GM18858 (cell line): ENCODE measurements at regions not wholly inside any gene's neighbourhood (a gene's known extent, or its start where the extent isn't known, plus 50 kb on each side); places are given as distances from the start of the nearest gene placed in this dataset.

ENCODE experiments used
- ATAC-seq: cut with Tn5 transposase; IDR thresholded peaks from one replicate; pipeline ENCODE4 v1.9.1; 2021; ENCODE audit not compliant: unreplicated experiment

- no peak for ATAC-seq
Observed at GRCh38 chr2:33766175-33766574, 167.1 kb upstream of the FAM98A start.

GRCh38 chr2:33765122-33765521, 166.0 kb upstream of the FAM98A start:
- no peak for ATAC-seq

- ATAC-seq: no peak
Observed at GRCh38 chr2:33764551-33764950, 165.5 kb upstream of the FAM98A start.

- ATAC-seq: no peak
Observed at GRCh38 chr2:33763671-33764310, 164.7 kb upstream of the FAM98A start.

- no peak for ATAC-seq
Observed at GRCh38 chr2:33762636-33763035, 163.5 kb upstream of the FAM98A start.

GRCh38 chr2:33746208-33746800, 147.2 kb upstream of the FAM98A start:
- ATAC-seq: no peak

GRCh38 chr2:33735096-33735495, 136.0 kb upstream of the FAM98A start:
- no peak for ATAC-seq

- no peak for ATAC-seq
Observed at GRCh38 chr2:33730804-33731203, 131.7 kb upstream of the FAM98A start.

GRCh38 chr2:33730193-33730592, 131.1 kb upstream of the FAM98A start:
- ATAC-seq: no peak

GRCh38 chr2:33729353-33729752, 130.3 kb upstream of the FAM98A start:
- ATAC-seq: no peak

- no peak for ATAC-seq
Observed at GRCh38 chr2:33728106-33728505, 129.0 kb upstream of the FAM98A start.

- ATAC-seq: no peak
Observed at GRCh38 chr2:33727361-33728032, 128.4 kb upstream of the FAM98A start.

- ATAC-seq: no peak
Observed at GRCh38 chr2:33726415-33726814, 127.3 kb upstream of the FAM98A start.

GRCh38 chr2:33723329-33723728, 124.2 kb upstream of the FAM98A start:
- no peak for ATAC-seq

GRCh38 chr2:33719067-33719466, 120.0 kb upstream of the FAM98A start:
- no peak for ATAC-seq

- no peak for ATAC-seq
Observed at GRCh38 chr2:33712674-33713073, 113.6 kb upstream of the FAM98A start.

- no peak for ATAC-seq
Observed at GRCh38 chr2:33709951-33710350, 110.9 kb upstream of the FAM98A start.

GRCh38 chr2:33707312-33707711, 108.2 kb upstream of the FAM98A start:
- no peak for ATAC-seq

- no peak for ATAC-seq
Observed at GRCh38 chr2:33706410-33706809, 107.3 kb upstream of the FAM98A start.

GRCh38 chr2:33704406-33704855, 105.3 kb upstream of the FAM98A start:
- no peak for ATAC-seq

- ATAC-seq: no peak
Observed at GRCh38 chr2:33696234-33696633, 97.1 kb upstream of the FAM98A start.

- ATAC-seq: no peak
Observed at GRCh38 chr2:33694904-33695303, 95.8 kb upstream of the FAM98A start.
